HepG2 (cell line): ENCODE measurements at regions not wholly inside any gene's neighbourhood (a gene's known extent, or its start where the extent isn't known, plus 50 kb on each side); places are given as distances from the start of the nearest gene placed in this dataset.

ENCODE experiments used
- ATAC-seq: fragments of 200-7000 bp; cut with Tn5 transposase; 3 replicates; pipeline ENCODE4 v1.9.1; 2020; ENCODE audit warnings: mild to moderate bottlenecking, moderate library complexity
- BruUV-seq: library from RNA; stranded (reverse); fragments of 400-500 nt; replicated peaks from 2 replicates; lab custom pipeline; 2021; lab: Mats Ljungman, UMichigan
- CTCF ChIA-PET: fragments of 300-600 bp; formaldehyde crosslinking; extraction: SDS; loops from one replicate; lab custom pipeline; 2021; ENCODE audit warnings: low total read pairs, inconsistent platforms, low intra/inter-chr PET ratio; lab: Yijun Ruan, JAX
- POLR2A ChIA-PET: fragments of 350-600 bp; sonication (Branson Sonifier 250); formaldehyde crosslinking; loops from one replicate; lab custom pipeline; 2020; ENCODE audit warnings: antibody characterized with exemption, inconsistent platforms; lab: Yijun Ruan, JAX
- DNase-seq: peaks from one replicate; pipeline ENCODE4 v3.0.0-alpha.2; 2015; ENCODE audit warnings: low spot score
- FAIRE-seq: peaks from 3 replicates; lab custom pipeline; 2011; peaks lifted over from hg19 to GRCh38; lab: Jason Lieb, UNC
- H2AFZ ChIP-seq: one replicate; pipeline ENCODE4 v1.6.1; 2011; ENCODE audit warnings: low read length, inconsistent platforms
- H3K27ac ChIP-seq: fragments of 300-600 bp; 3 replicates; pipeline ENCODE4 v1.8.0; 2011; ENCODE audit warnings: mixed run types, mild to moderate bottlenecking, mixed read lengths, low read length, inconsistent platforms; ENCODE audit not compliant: insufficient read depth; ENCODE audit errors: extremely low read length
- H3K27me3 ChIP-seq, 2 experiments: fragments of 200-600 bp in 1 of 2; 2 replicates in 1 of 2; 3 replicates in 1 of 2; pipeline versions ENCODE4 v1.6.0 to v1.8.0; 2011; ENCODE audit warnings: low read length in 2 of 2, mild to moderate bottlenecking in 2 of 2, moderate library complexity in 2 of 2, inconsistent platforms in 1 of 2; ENCODE audit not compliant: insufficient read depth in 2 of 2, control insufficient read depth in 1 of 2
- H3K36me3 ChIP-seq, 2 experiments: fragments of 200-600 bp in 1 of 2; replicated peaks in 1 of 2; 2 replicates in 1 of 2; 3 replicates in 1 of 2; pipeline versions ENCODE4 v1.5.1 to v1.8.0; 2011; ENCODE audit warnings: low read length in 2 of 2, inconsistent platforms in 1 of 2; ENCODE audit not compliant: insufficient read depth in 2 of 2, control insufficient read depth in 1 of 2
- H3K4me1 ChIP-seq: 2 replicates; pipeline ENCODE4 v1.5.1; 2012; ENCODE audit warnings: low read length, inconsistent platforms; ENCODE audit not compliant: insufficient read depth
- H3K4me2 ChIP-seq: 2 replicates; pipeline ENCODE4 v1.6.0; 2011; ENCODE audit warnings: low read depth, low read length, inconsistent platforms
- H3K4me3 ChIP-seq, 3 experiments: fragments of 200-600 bp in 1 of 3; sonication (generic), shearing (Covaris generic) in 1 of 3; replicated peaks in 1 of 3; 2 replicates each; pipeline ENCODE4 v1.5.1; 2011 to 2016; ENCODE audit warnings: low read length in 3 of 3, inconsistent platforms in 2 of 3, low read depth in 2 of 3, mild to moderate bottlenecking in 2 of 3, control low read depth in 1 of 3, mixed read lengths in 1 of 3; ENCODE audit not compliant: insufficient read depth in 1 of 3
- H3K79me2 ChIP-seq: one replicate; pipeline ENCODE4 v1.6.1; 2011; ENCODE audit warnings: low read length, inconsistent platforms; ENCODE audit not compliant: insufficient read depth
- H3K9ac ChIP-seq: 2 replicates; pipeline ENCODE4 v1.6.0; 2011; ENCODE audit warnings: mild to moderate bottlenecking, low read depth, low read length, inconsistent platforms; ENCODE audit not compliant: insufficient read depth
- H3K9me3 ChIP-seq: 2 replicates; pipeline ENCODE4 v1.5.1; 2012; ENCODE audit warnings: mild to moderate bottlenecking, low read length
- H4K20me1 ChIP-seq: 2 replicates; pipeline ENCODE4 v1.6.0; 2011; ENCODE audit warnings: inconsistent platforms, mild to moderate bottlenecking, low read length, moderate library complexity; ENCODE audit not compliant: insufficient read depth
- CC2D1A ChIP-seq: sonication (generic); formaldehyde crosslinking; IDR thresholded peaks from 2 replicates; pipeline ENCODE4 v1.8.1; 2023; ENCODE audit warnings: mild to moderate bottlenecking, missing genetic modification reagents
- EED ChIP-seq: sonication (generic); formaldehyde crosslinking; IDR thresholded peaks from 2 replicates; pipeline ENCODE4 v1.5.0; 2020; ENCODE audit warnings: mild to moderate bottlenecking, missing genetic modification reagents
- HDAC2 ChIP-seq: sonication (generic); formaldehyde crosslinking; IDR thresholded peaks from 2 replicates; pipeline ENCODE4 v1.4.0; 2020; ENCODE audit warnings: missing genetic modification reagents
- JDP2 ChIP-seq: sonication (generic); formaldehyde crosslinking; IDR thresholded peaks from 2 replicates; pipeline ENCODE4 v1.8.1; 2022; ENCODE audit warnings: missing genetic modification reagents, borderline replicate concordance
- LCORL ChIP-seq, 2 experiments: fragments of 450-650 bp in 1 of 2; sonication (generic) in 1 of 2; formaldehyde crosslinking in 1 of 2; IDR thresholded peaks; 2 replicates each; pipeline versions ENCODE4 v1.5.0 to v1.6.1; 2017 to 2020; ENCODE audit warnings: antibody characterized with exemption in 1 of 2, missing genetic modification reagents in 1 of 2
- TERF1 ChIP-seq: sonication (generic); formaldehyde crosslinking; IDR thresholded peaks from 2 replicates; pipeline ENCODE4 v1.8.0; 2022; ENCODE audit warnings: mild to moderate bottlenecking, missing genetic modification reagents, moderate library complexity
- ZMAT5 ChIP-seq: sonication (generic); formaldehyde crosslinking; IDR thresholded peaks from 2 replicates; pipeline ENCODE4 v1.5.0; 2020; ENCODE audit warnings: mild to moderate bottlenecking, low read depth, missing genetic modification reagents, borderline replicate concordance
- ZNF510 ChIP-seq: sonication (generic); formaldehyde crosslinking; IDR thresholded peaks from 2 replicates; pipeline ENCODE4 v1.4.0; 2020; ENCODE audit warnings: low read depth, mild to moderate bottlenecking, missing genetic modification reagents
- WGBS: methylation state at CpG from one replicate; pipeline ENCODE4 v1.1.6; 2017; ENCODE audit warnings: low lambda C conversion rate; 5-methylcytosine and 5-hydroxymethylcytosine counted together
- in situ Hi-C: cut with HindIII; loops from 2 replicates; pipeline ENCODE4 v1.10.0; 2017; ENCODE audit warnings: low pct_unique_long_range_greater_than_20kb; ENCODE audit not compliant: extremely low pct_ligation_motif_present
- intact Hi-C: fragments of 100-400 bp; cut with micrococcal nuclease; formaldehyde crosslinking; loops from one replicate; pipeline ENCODE4 v1.10.0; 2022; ENCODE audit not compliant: unreplicated experiment
- TF ChIP-seq, protein P1 (sequence below): sonication (generic); formaldehyde crosslinking; IDR thresholded peaks from 2 replicates; pipeline ENCODE4 v1.4.0; 2020; ENCODE audit warnings: missing genetic modification reagents, mild to moderate bottlenecking, borderline replicate concordance

DNA sequence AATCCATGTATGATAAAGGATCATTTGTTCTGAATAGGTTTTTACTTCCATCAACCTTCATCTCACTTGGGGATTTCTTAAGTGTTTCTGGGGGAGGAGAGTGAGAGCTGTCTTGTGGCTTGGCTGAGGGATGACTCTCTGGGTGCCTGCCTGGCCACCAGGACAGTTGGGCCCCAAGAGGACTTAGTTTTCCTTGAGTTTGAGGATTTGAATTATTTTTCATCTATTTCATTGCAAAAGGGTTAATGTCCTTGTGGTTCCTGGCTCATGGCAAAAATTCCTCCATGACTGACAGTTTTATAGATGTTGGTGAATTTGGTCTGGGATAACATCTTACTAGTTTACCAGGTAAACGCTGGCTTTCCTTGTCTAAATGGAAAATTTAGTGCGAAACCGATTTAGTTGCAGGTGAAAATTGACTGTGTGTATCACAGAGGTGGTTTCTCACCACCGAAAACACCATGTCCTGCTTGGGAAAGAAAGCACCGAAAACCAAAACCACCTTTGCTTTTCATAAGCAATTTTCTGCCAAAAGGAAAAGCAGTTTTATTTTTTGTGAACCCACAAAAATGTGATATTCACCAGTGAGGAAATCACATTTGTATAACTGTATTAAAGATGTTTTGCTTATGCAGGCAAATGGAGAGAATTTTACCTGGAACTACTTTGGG, 331.3 kb upstream of the SFRP2 start:
- ChIA-PET POLR2A (no interaction called here), CTCF (no interaction called here)
- intact Hi-C loops, result no loop called here
- no peak overlapping the region for H3K9ac ChIP-seq
- 0 out of 5 replicates have a peak, but pooled peaks cover 0 to 2% of the 10 kb centered on the region in 2 experiments for H3K27me3 ChIP-seq
- no TSS peak for BruUV-seq
- no peak overlapping the region for H2AFZ ChIP-seq
- in situ Hi-C loops, result no loop called here
- no peak for ATAC-seq
- H3K79me2 ChIP-seq, result no peaks in the 10 kb centered on the region
- TF ChIP-seq CC2D1A (no peak), EED (CRISPR knock-in tag) (no peak), LCORL (IDR thresholded peaks at IDR 0.05) (no peak), LCORL (CRISPR knock-in tag; IDR thresholded peaks at IDR 0.05) (no peak), HDAC2 (CRISPR knock-in tag) (no peak), ZNF510 (CRISPR knock-in tag) (no peak), TERF1 (no peak), JDP2 (CRISPR knock-in tag) (no peak), ZMAT5 (CRISPR knock-in tag) (no peak)
- TF ChIP-seq, protein P1, sequence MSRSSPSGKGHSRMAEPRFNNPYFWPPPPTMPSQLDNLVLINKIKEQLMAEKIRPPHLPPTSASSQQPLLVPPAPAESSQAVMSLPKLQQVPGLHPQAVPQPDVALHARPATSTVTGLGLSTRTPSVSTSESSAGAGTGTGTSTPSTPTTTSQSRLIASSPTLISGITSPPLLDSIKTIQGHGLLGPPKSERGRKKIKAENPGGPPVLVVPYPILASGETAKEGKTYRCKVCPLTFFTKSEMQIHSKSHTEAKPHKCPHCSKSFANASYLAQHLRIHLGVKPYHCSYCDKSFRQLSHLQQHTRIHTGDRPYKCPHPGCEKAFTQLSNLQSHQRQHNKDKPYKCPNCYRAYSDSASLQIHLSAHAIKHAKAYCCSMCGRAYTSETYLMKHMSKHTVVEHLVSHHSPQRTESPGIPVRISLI (CRISPR knock-in tag), result no peak
- 11% methylated on average over 5 of the region's 5 CpGs for WGBS
- no peaks in the 10 kb centered on the region for H3K36me3 ChIP-seq
- no peak overlapping the region for H3K4me3 ChIP-seq
- no peak overlapping the region for H3K27ac ChIP-seq
- FAIRE-seq, result no peak
- DNase-seq, result no peak
- H3K9me3 ChIP-seq, result no peaks in the 10 kb centered on the region
- no peak overlapping the region for H3K4me2 ChIP-seq
- H3K4me1 ChIP-seq, result no peaks in the 10 kb centered on the region
- no peaks in the 10 kb centered on the region for H4K20me1 ChIP-seq
